OCI-LY7 (cell line): ENCODE measurements at regions not wholly inside any gene's neighbourhood (a gene's known extent, or its start where the extent isn't known, plus 50 kb on each side); places are given as distances from the start of the nearest gene placed in this dataset.

Experiments
- BruUV-seq: library from RNA; stranded (reverse); fragments of 400-500 nt; replicated peaks from 2 replicates; lab custom pipeline; 2021; lab: Mats Ljungman, UMichigan
- CTCF ChIA-PET: fragments of 300-600 bp; sonication (Branson Sonifier 250); formaldehyde crosslinking; loops from one replicate; lab custom pipeline; 2022; ENCODE audit warnings: antibody characterized with exemption; ENCODE audit not compliant: unreplicated experiment; lab: Charles Lee
- POLR2A ChIA-PET: fragments of 300-600 bp; sonication (Branson Sonifier 250); formaldehyde crosslinking; loops from one replicate; lab custom pipeline; 2022; ENCODE audit warnings: antibody characterized with exemption; lab: Charles Lee
- DNase-seq: peaks from one replicate; pipeline ENCODE4 v3.0.0-alpha.2; 2015; ENCODE audit warnings: low spot score
- H2AFZ ChIP-seq: fragments of 200-600 bp; sonication (generic), shearing (Covaris generic); 2 replicates; pipeline ENCODE4 v1.6.1; 2014; ENCODE audit warnings: mild to moderate bottlenecking, antibody characterized with exemption, low read length, moderate library complexity
- H3K27ac ChIP-seq: fragments of 200-600 bp; sonication (generic); 2 replicates; pipeline ENCODE4 v1.5.1; 2014; ENCODE audit warnings: mixed run types, low read depth, mild to moderate bottlenecking, moderate library complexity, low read length, inconsistent platforms; ENCODE audit not compliant: poor library complexity, severe bottlenecking
- H3K36me3 ChIP-seq: fragments of 200-600 bp; sonication (generic); 2 replicates; pipeline ENCODE4 v1.6.1; 2014; ENCODE audit warnings: mild to moderate bottlenecking, antibody characterized with exemption, low read length, moderate library complexity, mixed read lengths; ENCODE audit not compliant: insufficient read depth
- H3K4me1 ChIP-seq: fragments of 200-600 bp; sonication (generic); 2 replicates; pipeline ENCODE4 v1.5.1; 2014; ENCODE audit warnings: mild to moderate bottlenecking, low read length; ENCODE audit not compliant: insufficient read depth, poor library complexity, severe bottlenecking
- H3K4me2 ChIP-seq: fragments of 200-600 bp; sonication (generic); 2 replicates; pipeline ENCODE4 v1.6.1; 2014; ENCODE audit warnings: mild to moderate bottlenecking, low read length
- H3K4me3 ChIP-seq: fragments of 200-600 bp; sonication (generic); 2 replicates; pipeline ENCODE4 v1.5.1; 2014; ENCODE audit warnings: mild to moderate bottlenecking, low read depth, low read length; ENCODE audit not compliant: poor library complexity, severe bottlenecking
- H3K79me2 ChIP-seq: fragments of 200-600 bp; sonication (generic); 2 replicates; pipeline ENCODE4 v1.6.1; 2016; ENCODE audit warnings: low read depth, mild to moderate bottlenecking, low read length, moderate library complexity, mixed read lengths; ENCODE audit not compliant: insufficient read depth
- H3K9me2 ChIP-seq: fragments of 200-600 bp; sonication (generic); 2 replicates; pipeline ENCODE4 v1.6.1; 2016; ENCODE audit warnings: mild to moderate bottlenecking, low read length, mixed read lengths; ENCODE audit not compliant: insufficient read depth
- H3K9me3 ChIP-seq: fragments of 200-600 bp; sonication (generic); 2 replicates; pipeline ENCODE4 v1.6.1; 2014; ENCODE audit warnings: mild to moderate bottlenecking, mixed run types, low read length, mixed read lengths
- H4K20me1 ChIP-seq: fragments of 200-600 bp; sonication (generic); 2 replicates; pipeline ENCODE4 v1.6.1; 2014; ENCODE audit warnings: mild to moderate bottlenecking, antibody characterized with exemption, low read length, moderate library complexity, mixed read lengths; ENCODE audit not compliant: insufficient read depth
- CTCF ChIP-seq: fragments of 200-600 bp; sonication (generic); conservative IDR thresholded peaks from 2 replicates; pipeline ENCODE4 v1.5.1; 2014; ENCODE audit warnings: mild to moderate bottlenecking, antibody characterized with exemption, low read length, moderate library complexity, mixed read lengths
- EZH2phosphoT487 ChIP-seq: fragments of 200-600 bp; sonication (generic); IDR thresholded peaks from 2 replicates; pipeline ENCODE4 v1.6.1; 2018; ENCODE audit warnings: low read depth, borderline replicate concordance, mild to moderate bottlenecking, mixed run types, antibody characterized with exemption, low read length, moderate library complexity, mixed read lengths
- intact Hi-C: fragments of 100-400 bp; cut with micrococcal nuclease; formaldehyde crosslinking; loops from one replicate; pipeline ENCODE4 v1.10.0; 2022; ENCODE audit not compliant: unreplicated experiment

- intact Hi-C loops, result no loop called here
- H3K9me2 ChIP-seq, result no peaks in the 10 kb centered on the region
- no peak overlapping the region for H3K27ac ChIP-seq
- no peaks in the 10 kb centered on the region for H3K79me2 ChIP-seq
- no peak for DNase-seq
- no peak overlapping the region for H3K4me2 ChIP-seq
- POLR2A ChIA-PET, result interaction anchor here (0.6 kb wide), 1 partner anchor 28 kb away, joined by 3 read pairs; no protein-coding TSS in a partner anchor
- no peaks in the 10 kb centered on the region for H3K4me1 ChIP-seq
- BruUV-seq, result no TSS peak
- no peak overlapping the region for H2AFZ ChIP-seq
- CTCF ChIA-PET, result no interaction called here
- no peaks in the 10 kb centered on the region for H3K9me3 ChIP-seq
- no peaks in the 10 kb centered on the region for H4K20me1 ChIP-seq
- H3K4me3 ChIP-seq, result no peak overlapping the region
- no peak for TF ChIP-seq CTCF
- TF ChIP-seq EZH2phosphoT487, result no peak
- no peaks in the 10 kb centered on the region for H3K36me3 ChIP-seq
These were observed 426.4 kb upstream of the LUZP2 start for GRCh38 chr11:24070435-24070834.

- H3K9me2 ChIP-seq, result no peaks in the 10 kb centered on the region
- no peaks in the 10 kb centered on the region for H4K20me1 ChIP-seq
- no peak overlapping the region for H3K4me2 ChIP-seq
- H3K36me3 ChIP-seq, result no peaks in the 10 kb centered on the region
- intact Hi-C loops, result no loop called here
- no peaks in the 10 kb centered on the region for H3K9me3 ChIP-seq
- H3K4me1 ChIP-seq, result no peaks in the 10 kb centered on the region
- H3K79me2 ChIP-seq, result no peaks in the 10 kb centered on the region
- TF ChIP-seq EZH2phosphoT487, result no peak
- no peak for TF ChIP-seq CTCF
- H3K27ac ChIP-seq, result no peak overlapping the region
- no peak for DNase-seq
- CTCF ChIA-PET, result no interaction called here
- H3K4me3 ChIP-seq, result no peak overlapping the region
- POLR2A ChIA-PET, result no interaction called here
- BruUV-seq, result no TSS peak
- H2AFZ ChIP-seq, result no peak overlapping the region
These were observed 418.8 kb upstream of the LUZP2 start for GRCh38 chr11:24078018-24078417.

GRCh38 chr11:24082241-24082640 is 414.6 kb upstream of the LUZP2 start:
- no peaks in the 10 kb centered on the region for H4K20me1 ChIP-seq
- no peak overlapping the region for H3K27ac ChIP-seq
- no peaks in the 10 kb centered on the region for H3K9me2 ChIP-seq
- POLR2A ChIA-PET, result no interaction called here
- no peaks in the 10 kb centered on the region for H3K9me3 ChIP-seq
- no peaks in the 10 kb centered on the region for H3K36me3 ChIP-seq
- H3K4me3 ChIP-seq, result no peak overlapping the region
- intact Hi-C loops, result no loop called here
- CTCF ChIA-PET, result no interaction called here
- no peak overlapping the region for H3K4me2 ChIP-seq
- no peak overlapping the region for H2AFZ ChIP-seq
- no peaks in the 10 kb centered on the region for H3K4me1 ChIP-seq
- BruUV-seq, result no TSS peak
- no peak for DNase-seq
- TF ChIP-seq CTCF (no peak), EZH2phosphoT487 (no peak)
- no peaks in the 10 kb centered on the region for H3K79me2 ChIP-seq
